IMR-90 (cell line): ENCODE measurements at regions not wholly inside any gene's neighbourhood (a gene's known extent, or its start where the extent isn't known, plus 50 kb on each side); places are given as distances from the start of the nearest gene placed in this dataset.

Experiments used
- CEBPB ChIP-seq: IDR thresholded peaks from 2 replicates; pipeline ENCODE4 v1.6.1; 2012; ENCODE audit warnings: low read depth, low read length, improper control_type of control experiment
- CTCF ChIP-seq: conservative IDR thresholded peaks from 2 replicates; pipeline ENCODE4 v1.5.1; 2012; ENCODE audit warnings: mild to moderate bottlenecking, low read depth, low read length, improper control_type of control experiment
- RFX5 ChIP-seq: IDR thresholded peaks from 2 replicates; pipeline ENCODE4 v1.8.0; 2012; ENCODE audit warnings: low read depth, mild to moderate bottlenecking, low read length, moderate library complexity

- no peak for TF ChIP-seq CTCF
- TF ChIP-seq CEBPB, result no peak
- TF ChIP-seq RFX5, result no peak
Measured at GRCh38 chr4:145417348-145418130, 64.1 kb upstream of the SMAD1 start.
